Endothelial cell of hepatic sinusoid (primary cell): ENCODE measurements at regions not wholly inside any gene's neighbourhood (a gene's known extent, or its start where the extent isn't known, plus 50 kb on each side); places are given as distances from the start of the nearest gene placed in this dataset.
"Not testable (repeated sequence)": the region's sequence is repeated elsewhere in the genome, so short reads cannot be mapped to it uniquely, and the experiment has no call there.

Source experiments
- in situ Hi-C: cut with HindIII; loops from 2 replicates; pipeline ENCODE4 v1.10.0; 2017; ENCODE audit warnings: low sequenced_read_pairs

- in situ Hi-C loops = no loop called here
Measured at GRCh38 chr16:5965321-5965720, 867.7 kb upstream of the EEF2KMT start.

- in situ Hi-C loops = no loop called here
Measured at GRCh38 chr16:5951486-5951885, 853.9 kb upstream of the EEF2KMT start.

GRCh38 chr16:5944971-5945370 lies 847.4 kb upstream of the EEF2KMT start:
- in situ Hi-C loops = no loop called here

- in situ Hi-C loops = no loop called here
Measured at GRCh38 chr16:5938607-5939006, 841.0 kb upstream of the EEF2KMT start.

GRCh38 chr16:5932906-5933305 lies 835.3 kb upstream of the EEF2KMT start:
- in situ Hi-C loops = no loop called here

GRCh38 chr16:5928476-5929065 lies 831.0 kb upstream of the EEF2KMT start:
- in situ Hi-C loops = no loop called here

GRCh38 chr16:5925850-5926249 lies 828.3 kb upstream of the EEF2KMT start:
- in situ Hi-C loops = no loop called here

- in situ Hi-C loops = no loop called here
Measured at GRCh38 chr16:5922686-5923085, 825.1 kb upstream of the EEF2KMT start.

- in situ Hi-C loops = no loop called here
Measured at GRCh38 chr16:5918567-5919130, 821.1 kb upstream of the EEF2KMT start.

GRCh38 chr16:5917436-5918195 lies 820.0 kb upstream of the EEF2KMT start:
- in situ Hi-C loops = no loop called here

GRCh38 chr16:5916711-5917191 lies 819.2 kb upstream of the EEF2KMT start:
- in situ Hi-C loops = no loop called here

- in situ Hi-C loops = no loop called here
Measured at GRCh38 chr16:5911241-5911640, 813.6 kb upstream of the EEF2KMT start.

GRCh38 chr16:5909556-5909955 lies 812.0 kb upstream of the EEF2KMT start:
- in situ Hi-C loops = not testable (repeated sequence)

- in situ Hi-C loops = no loop called here
Measured at GRCh38 chr16:5907544-5907943, 809.9 kb upstream of the EEF2KMT start.

- in situ Hi-C loops = no loop called here
Measured at GRCh38 chr16:5906351-5906750, 808.8 kb upstream of the EEF2KMT start.

- in situ Hi-C loops = no loop called here
Measured at GRCh38 chr16:5905935-5906334, 808.3 kb upstream of the EEF2KMT start.

- in situ Hi-C loops = no loop called here
Measured at GRCh38 chr16:5903832-5904231, 806.2 kb upstream of the EEF2KMT start.

- in situ Hi-C loops = no loop called here
Measured at GRCh38 chr16:5903153-5903552, 805.6 kb upstream of the EEF2KMT start.

- in situ Hi-C loops = no loop called here
Measured at GRCh38 chr16:5900046-5900445, 802.5 kb upstream of the EEF2KMT start.

- in situ Hi-C loops = no loop called here
Measured at GRCh38 chr16:5895976-5896375, 798.4 kb upstream of the EEF2KMT start.

- in situ Hi-C loops = no loop called here
Measured at GRCh38 chr16:5895137-5895536, 797.5 kb upstream of the EEF2KMT start.

GRCh38 chr16:5891296-5891695 lies 793.7 kb upstream of the EEF2KMT start:
- in situ Hi-C loops = no loop called here
